Heart left ventricle (tissue), 16 donors: ENCODE measurements at regions not wholly inside any gene's neighbourhood (a gene's known extent, or its start where the extent isn't known, plus 50 kb on each side); places are given as distances from the start of the nearest gene placed in this dataset.

Source experiments
- ATAC-seq, 4 donors: fragments of 200-7000 bp; cut with Tn5 transposase; one replicate each; pipeline ENCODE4 v1.9.1; 2020 to 2022; ENCODE audit warnings: moderate library complexity in 4 of 4, mild to moderate bottlenecking in 3 of 4, moderate number of reproducible peaks in 1 of 4
- DNase-seq, 5 donors: peaks; one replicate each; pipeline ENCODE4 v3.0.0-alpha.2; 2020
- H3K27ac ChIP-seq, 12 donors: fragments of 200-600 bp; sonication (generic) in 4 of 12; one replicate each; pipeline versions ENCODE4 v1.5.0 to v1.8.0; 2016 to 2022; ENCODE audit warnings: mild to moderate bottlenecking in 2 of 12
- H3K27me3 ChIP-seq, 9 donors: fragments of 200-600 bp; sonication (generic) in 2 of 9; one replicate each; pipeline versions ENCODE4 v1.5.1 to v1.8.0; 2016 to 2022; ENCODE audit warnings: mild to moderate bottlenecking in 3 of 9
- H3K36me3 ChIP-seq, 9 donors: fragments of 200-600 bp; sonication (generic) in 2 of 9; one replicate each; pipeline versions ENCODE4 v1.5.0 to v1.8.0; 2018 to 2022; ENCODE audit warnings: mild to moderate bottlenecking in 2 of 9
- H3K4me1 ChIP-seq, 12 donors: fragments of 200-600 bp; sonication (generic) in 4 of 12; one replicate each; pipeline versions ENCODE4 v1.5.0 to v1.8.0; 2016 to 2022; ENCODE audit warnings: mild to moderate bottlenecking in 3 of 12
- H3K4me3 ChIP-seq, 12 donors: fragments of 200-600 bp; sonication (generic) in 4 of 12; one replicate each; pipeline versions ENCODE4 v1.5.0 to v1.8.0; 2017 to 2022; ENCODE audit warnings: mild to moderate bottlenecking in 9 of 12, moderate library complexity in 4 of 12
- H3K9me3 ChIP-seq, 12 donors: fragments of 200-600 bp; sonication (generic) in 4 of 12; one replicate each; pipeline versions ENCODE4 v1.5.0 to v1.8.0; 2016 to 2022; ENCODE audit warnings: mild to moderate bottlenecking in 1 of 12
- POLR2A ChIP-seq, 2 donors: fragments of 450-650 bp; IDR thresholded peaks; one replicate each; pipeline ENCODE4 v1.6.1; 2017; ENCODE audit warnings: antibody characterized with exemption in 2 of 2, mild to moderate bottlenecking in 2 of 2, moderate library complexity in 2 of 2
- WGBS, 4 donors: extraction: QIAGEN DNeasy Blood & Tissue Kit in 2 of 4; methylation state at CpG; one replicate each; pipeline versions ENCODE4 v1.1.5 to v1.1.7; 2013 to 2018; 5-methylcytosine and 5-hydroxymethylcytosine counted together
- intact Hi-C, 10 donors: fragments of 100-400 bp; cut with DNase I; formaldehyde crosslinking; loops; one replicate each; pipeline versions ENCODE4 v1.11.1 to v1.14.2; 2022
- TF ChIP-seq, protein P1 (sequence below), 12 donors: fragments of 200-600 bp; sonication (generic) in 4 of 12; IDR thresholded peaks; one replicate each; pipeline versions ENCODE4 v1.5.0 to v1.8.0; 2018 to 2022; ENCODE audit warnings: antibody characterized with exemption in 12 of 12, mild to moderate bottlenecking in 5 of 12
- donor health status: ischemic (EF 13 %, LVEDD 7.1; RV severe dilation, severe dysfunction).
- donor health status: healthy with polysubstance abuse.
- donor health status: DM: no; HTN: yes; CAD: no.
- donor health status: DM: no; HTN: no; CAD: no.
- donor health status: ischemic (EF 25% LVEDD 6.9; RV normal size, moderate dysfunction).
- donor health status: ischemic (EF 25% LVEDD 5.7; RV mildly dilated, moderate dysfunction).
- donor health status: healthy.
- donor health status: DM: yes; HTN: yes; CAD: no.
- donor health status: ischemic (EF 35%, LVEDD 5.7; RV mildly dilated, moderate dysfunction).
- donor health status: nonischemic (EF 11% LVEDD 7.7; RV severe dilation, severe dysfunction).
- donor health status: DM: yes; HTN: yes; CAD: no.
- donor health status: PGD.
- donor health status: ischemic (EF 29% LVEDD 5.4; RV normal size, mild dysfunction).
- donor health status: nonischemic (EF 23%, LVEDD 6.1; RV moderate dilation, normal function).

DNA sequence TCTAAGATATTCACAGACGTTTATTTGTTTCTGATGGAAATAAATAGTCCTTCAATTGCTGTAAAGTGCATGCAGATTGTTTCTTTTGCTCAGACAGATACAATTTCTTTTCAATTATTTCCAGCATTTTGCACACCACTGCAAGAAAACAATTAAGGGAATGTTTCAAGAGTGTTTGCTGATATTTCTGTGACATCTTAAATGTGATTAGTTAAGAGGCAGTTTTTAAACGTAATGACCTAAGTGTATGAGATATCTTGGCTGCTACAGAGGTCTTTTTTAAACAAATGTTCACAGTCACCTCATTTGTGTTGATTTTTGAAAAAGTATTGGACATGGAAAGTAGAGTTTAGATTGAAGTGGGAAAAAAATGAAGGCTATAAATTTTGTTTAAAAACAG lies 262.3 kb upstream of the BRINP3 start:
- 10 to 14% (median 11%) methylated on average over 2 of the region's 2 CpGs for WGBS, 4 donors
- intact Hi-C loops = no loop called here
- no peaks in the 10 kb centered on the region for H3K27me3 ChIP-seq
- H3K27ac ChIP-seq = no peak overlapping the region
- no peaks in the 10 kb centered on the region for H3K4me1 ChIP-seq
- H3K36me3 ChIP-seq = no peaks in the 10 kb centered on the region
- H3K9me3 ChIP-seq = no peaks in the 10 kb centered on the region
- no peak overlapping the region for H3K4me3 ChIP-seq
- DNase-seq (no peak), ATAC-seq (no peak)
- no peak for TF ChIP-seq POLR2A (IDR thresholded peaks at IDR 0.05)
- TF ChIP-seq, protein P1, sequence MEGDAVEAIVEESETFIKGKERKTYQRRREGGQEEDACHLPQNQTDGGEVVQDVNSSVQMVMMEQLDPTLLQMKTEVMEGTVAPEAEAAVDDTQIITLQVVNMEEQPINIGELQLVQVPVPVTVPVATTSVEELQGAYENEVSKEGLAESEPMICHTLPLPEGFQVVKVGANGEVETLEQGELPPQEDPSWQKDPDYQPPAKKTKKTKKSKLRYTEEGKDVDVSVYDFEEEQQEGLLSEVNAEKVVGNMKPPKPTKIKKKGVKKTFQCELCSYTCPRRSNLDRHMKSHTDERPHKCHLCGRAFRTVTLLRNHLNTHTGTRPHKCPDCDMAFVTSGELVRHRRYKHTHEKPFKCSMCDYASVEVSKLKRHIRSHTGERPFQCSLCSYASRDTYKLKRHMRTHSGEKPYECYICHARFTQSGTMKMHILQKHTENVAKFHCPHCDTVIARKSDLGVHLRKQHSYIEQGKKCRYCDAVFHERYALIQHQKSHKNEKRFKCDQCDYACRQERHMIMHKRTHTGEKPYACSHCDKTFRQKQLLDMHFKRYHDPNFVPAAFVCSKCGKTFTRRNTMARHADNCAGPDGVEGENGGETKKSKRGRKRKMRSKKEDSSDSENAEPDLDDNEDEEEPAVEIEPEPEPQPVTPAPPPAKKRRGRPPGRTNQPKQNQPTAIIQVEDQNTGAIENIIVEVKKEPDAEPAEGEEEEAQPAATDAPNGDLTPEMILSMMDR (IDR thresholded peaks at IDR 0.05) = no peak

DNA sequence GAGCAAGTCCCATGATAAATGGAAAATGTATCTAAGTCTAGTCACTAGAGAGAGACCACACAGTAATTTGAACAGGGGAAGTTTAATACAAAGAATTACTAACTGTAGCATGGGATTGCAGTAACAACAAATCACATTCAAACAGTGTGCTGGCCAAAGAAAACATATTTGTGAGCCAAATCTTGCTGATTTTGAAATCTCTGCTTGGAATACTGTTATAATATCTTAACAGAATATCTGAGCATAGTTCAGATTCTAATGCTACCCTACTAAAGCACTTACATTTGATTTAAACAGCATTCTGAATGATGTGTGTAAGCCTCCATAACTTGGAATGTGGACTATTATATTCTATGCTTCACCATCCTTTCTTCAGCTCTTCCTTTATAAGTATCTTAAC lies 270.0 kb upstream of the BRINP3 start:
- DNase-seq = no peak
- TF ChIP-seq, protein P1 (IDR thresholded peaks at IDR 0.05) = no peak
- no peak for TF ChIP-seq POLR2A (IDR thresholded peaks at IDR 0.05)
- Histone ChIP-seq H3K27me3 (no peaks in the 10 kb centered on the region), H3K27ac (no peak overlapping the region), H3K4me1 (no peaks in the 10 kb centered on the region), H3K9me3 (no peaks in the 10 kb centered on the region), H3K36me3 (no peaks in the 10 kb centered on the region), H3K4me3 (no peak overlapping the region)
- intact Hi-C loops = no loop called here
- ATAC-seq = no peak

DNA sequence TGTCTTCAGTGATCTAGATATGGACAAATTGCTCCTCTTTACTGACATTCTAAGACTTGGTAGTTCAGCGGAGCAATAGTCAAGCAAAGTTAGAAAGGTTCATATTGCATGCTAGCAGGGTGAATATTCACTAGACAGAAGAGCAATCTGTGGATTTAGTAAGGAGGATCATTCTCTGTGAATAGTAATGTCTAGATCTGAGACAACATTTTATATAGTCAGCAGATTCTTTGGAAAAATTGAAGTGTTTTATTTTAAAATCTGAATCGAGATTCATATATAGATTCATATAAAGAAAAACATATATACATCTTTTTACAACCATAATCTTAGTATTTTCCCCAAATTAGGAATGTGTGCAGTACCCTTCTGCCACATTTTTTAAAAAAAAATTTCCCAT lies 274.5 kb upstream of the BRINP3 start:
- intact Hi-C loops = no loop called here
- Histone ChIP-seq H3K36me3 (no peaks in the 10 kb centered on the region), H3K4me1 (no peaks in the 10 kb centered on the region), H3K4me3 (no peak overlapping the region), H3K27me3 (peaks cover 0 to 2% (median 0%) of the 10 kb centered on the region in 9 donors), H3K9me3 (no peaks in the 10 kb centered on the region), H3K27ac (no peak overlapping the region)
- WGBS, 4 donors = 73 to 85% (median 80%) methylated on average over 2 of the region's 2 CpGs
- no peak for ATAC-seq
- DNase-seq = no peak
- no peak for TF ChIP-seq POLR2A (IDR thresholded peaks at IDR 0.05)
- TF ChIP-seq, protein P1 (IDR thresholded peaks at IDR 0.05) = no peak

DNA sequence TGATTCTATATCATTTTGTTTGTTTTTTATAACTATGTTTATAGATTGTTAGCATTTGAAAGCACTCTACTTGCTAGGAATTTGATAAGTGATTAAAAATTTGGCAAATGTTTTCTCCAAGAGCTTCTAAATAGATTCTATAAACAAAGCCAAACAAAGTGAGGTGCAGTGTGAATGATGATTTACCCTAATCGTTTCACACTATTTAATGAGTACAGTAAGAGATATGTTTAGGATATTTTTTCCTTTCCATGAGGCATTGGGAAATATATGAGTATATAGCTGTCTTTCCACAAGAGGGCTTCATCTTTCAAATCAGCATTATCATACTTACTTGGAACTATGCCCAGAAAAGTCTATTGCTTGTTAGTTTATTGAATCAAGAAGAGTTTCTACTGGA lies 277.0 kb upstream of the BRINP3 start:
- Histone ChIP-seq H3K9me3 (no peaks in the 10 kb centered on the region), H3K4me1 (no peaks in the 10 kb centered on the region), H3K27ac (no peak overlapping the region), H3K36me3 (no peaks in the 10 kb centered on the region), H3K27me3 (peaks cover 0 to 2% (median 0%) of the 10 kb centered on the region in 9 donors), H3K4me3 (no peak overlapping the region)
- WGBS, 4 donors = 5 to 9% (median 8%) methylated on average over 1 of the region's 1 CpG
- intact Hi-C loops = no loop called here
- DNase-seq = no peak
- ATAC-seq = no peak
- TF ChIP-seq, protein P1 (IDR thresholded peaks at IDR 0.05) = no peak
- TF ChIP-seq POLR2A (IDR thresholded peaks at IDR 0.05) = no peak
